BE2C (cell line): ENCODE measurements at regions not wholly inside any gene's neighbourhood (a gene's known extent, or its start where the extent isn't known, plus 50 kb on each side); places are given as distances from the start of the nearest gene placed in this dataset.

Experiments used
- DNase-seq: peaks from one replicate; pipeline ENCODE4 v3.0.0-alpha.2; 2020
- H3K27me3 ChIP-seq: fragments of 250-450 bp; sonication (Bioruptor Pico); 2 replicates; pipeline ENCODE4 v1.5.1; 2020; ENCODE audit warnings: mild to moderate bottlenecking
- H3K36me3 ChIP-seq: fragments of 250-450 bp; sonication (Bioruptor Pico); 2 replicates; pipeline ENCODE4 v1.5.1; 2020; ENCODE audit warnings: mild to moderate bottlenecking
- H3K4me1 ChIP-seq: fragments of 250-450 bp; sonication (Bioruptor Pico); 2 replicates; pipeline ENCODE4 v1.5.1; 2020
- H3K4me3 ChIP-seq: 2 replicates; pipeline ENCODE4 v1.5.1; 2011; ENCODE audit warnings: low read depth, low read length
- H3K9me3 ChIP-seq: fragments of 250-450 bp; sonication (Bioruptor Pico); 2 replicates; pipeline ENCODE4 v1.5.1; 2020
- CTCF ChIP-seq: IDR thresholded peaks from 2 replicates; pipeline ENCODE4 v1.5.1; 2012; ENCODE audit warnings: mild to moderate bottlenecking, low read depth, low read length

GRCh38 chr2:133908171-133908570 is 339.9 kb upstream of the NCKAP5 start:
- H3K4me3 ChIP-seq = no peak overlapping the region
- no peaks in the 10 kb centered on the region for H3K36me3 ChIP-seq
- no peak for TF ChIP-seq CTCF
- no peaks in the 10 kb centered on the region for H3K4me1 ChIP-seq
- no peaks in the 10 kb centered on the region for H3K9me3 ChIP-seq
- H3K27me3 ChIP-seq = no peaks in the 10 kb centered on the region
- no peak for DNase-seq

GRCh38 chr2:133918141-133918540 is 335.7 kb upstream of the MGAT5 start:
- no peak for TF ChIP-seq CTCF
- Histone ChIP-seq H3K9me3 (no peaks in the 10 kb centered on the region), H3K27me3 (no peaks in the 10 kb centered on the region), H3K4me3 (no peak overlapping the region), H3K4me1 (no peaks in the 10 kb centered on the region), H3K36me3 (no peaks in the 10 kb centered on the region)
- DNase-seq = no peak

GRCh38 chr2:133919285-133919684 is 334.6 kb upstream of the MGAT5 start:
- TF ChIP-seq CTCF = no peak
- Histone ChIP-seq H3K4me3 (no peak overlapping the region), H3K4me1 (no peaks in the 10 kb centered on the region), H3K36me3 (no peaks in the 10 kb centered on the region), H3K27me3 (no peaks in the 10 kb centered on the region), H3K9me3 (no peaks in the 10 kb centered on the region)
- no peak for DNase-seq

- H3K36me3 ChIP-seq = no peaks in the 10 kb centered on the region
- TF ChIP-seq CTCF = no peak
- no peak overlapping the region for H3K4me3 ChIP-seq
- no peaks in the 10 kb centered on the region for H3K9me3 ChIP-seq
- H3K4me1 ChIP-seq = no peaks in the 10 kb centered on the region
- DNase-seq = no peak
- H3K27me3 ChIP-seq = no peaks in the 10 kb centered on the region
Measured at GRCh38 chr2:133927894-133928293, 326.0 kb upstream of the MGAT5 start.

- TF ChIP-seq CTCF = no peak
- H3K9me3 ChIP-seq = no peaks in the 10 kb centered on the region
- H3K36me3 ChIP-seq = no peaks in the 10 kb centered on the region
Measured at GRCh38 chr2:133936096-133936495, 317.8 kb upstream of the MGAT5 start.

GRCh38 chr2:133936601-133937000 is 317.3 kb upstream of the MGAT5 start:
- H3K9me3 ChIP-seq = no peaks in the 10 kb centered on the region
- H3K36me3 ChIP-seq = no peaks in the 10 kb centered on the region

More at GRCh38 chr2:133936096-133936495, 317.8 kb upstream of the MGAT5 start:
- DNase-seq = no peak
- H3K4me3 ChIP-seq = no peak overlapping the region
- no peaks in the 10 kb centered on the region for H3K27me3 ChIP-seq
- no peaks in the 10 kb centered on the region for H3K4me1 ChIP-seq

More at GRCh38 chr2:133936601-133937000, 317.3 kb upstream of the MGAT5 start:
- Histone ChIP-seq H3K4me3 (no peak overlapping the region), H3K4me1 (no peaks in the 10 kb centered on the region), H3K27me3 (no peaks in the 10 kb centered on the region)
- no peak for TF ChIP-seq CTCF
- DNase-seq = no peak
